PC-3 (cell line): ENCODE measurements at regions not wholly inside any gene's neighbourhood (a gene's known extent, or its start where the extent isn't known, plus 50 kb on each side); places are given as distances from the start of the nearest gene placed in this dataset.

Experiments used
- ATAC-seq: fragments of 200-7000 bp; cut with Tn5 transposase; 2 replicates; pipeline ENCODE4 v1.9.1; 2020; ENCODE audit warnings: mild to moderate bottlenecking, moderate library complexity
- BruUV-seq: library from RNA; stranded (reverse); fragments of 400-500 nt; replicated peaks from 2 replicates; lab custom pipeline; 2021; lab: Mats Ljungman, UMichigan
- CTCF ChIA-PET: fragments of 300-600 bp; sonication (Branson Sonifier 250); formaldehyde crosslinking; loops from one replicate; lab custom pipeline; 2022; ENCODE audit warnings: antibody characterized with exemption; lab: Charles Lee
- POLR2A ChIA-PET: fragments of 300-600 bp; sonication (Branson Sonifier 250); formaldehyde crosslinking; loops from one replicate; lab custom pipeline; 2022; ENCODE audit warnings: antibody characterized with exemption; ENCODE audit not compliant: unreplicated experiment; lab: Charles Lee
- DNase-seq: peaks from one replicate; pipeline ENCODE4 v3.0.0-alpha.2; 2015
- H2AFZ ChIP-seq: fragments of 300-600 bp; sonication (generic); 2 replicates; pipeline ENCODE4 v1.6.0; 2016; ENCODE audit warnings: antibody characterized with exemption, low read length
- H3F3A ChIP-seq: fragments of 300-600 bp; sonication (generic); one replicate; pipeline ENCODE4 v1.6.0; 2017; ENCODE audit warnings: antibody characterized with exemption, low read length, control low read depth, mild to moderate bottlenecking; ENCODE audit not compliant: unreplicated experiment
- H3K27ac ChIP-seq: fragments of 300-600 bp; sonication (generic); 2 replicates; pipeline ENCODE4 v1.5.1; 2016; ENCODE audit warnings: mild to moderate bottlenecking, low read length
- H3K27me3 ChIP-seq: fragments of 300-600 bp; sonication (generic); 2 replicates; pipeline ENCODE4 v1.6.1; 2016; ENCODE audit warnings: low read length, mixed read lengths
- H3K36me3 ChIP-seq: fragments of 300-600 bp; sonication (generic); 2 replicates; pipeline ENCODE4 v1.6.1; 2016; ENCODE audit warnings: low read depth, mixed run types, low read length, mixed read lengths
- H3K4me1 ChIP-seq: fragments of 300-600 bp; sonication (generic); 2 replicates; pipeline ENCODE4 v1.5.1; 2016; ENCODE audit warnings: low read length; ENCODE audit not compliant: insufficient read depth
- H3K4me2 ChIP-seq: fragments of 300-600 bp; sonication (generic); 2 replicates; pipeline ENCODE4 v1.6.0; 2016; ENCODE audit warnings: low read length
- H3K4me3 ChIP-seq: fragments of 300-600 bp; sonication (generic); 2 replicates; pipeline ENCODE4 v1.5.1; 2016; ENCODE audit warnings: mild to moderate bottlenecking, low read length, mixed read lengths
- H3K79me2 ChIP-seq: fragments of 300-600 bp; sonication (generic); 2 replicates; pipeline ENCODE4 v1.6.1; 2017; ENCODE audit warnings: low read length, mixed read lengths
- H3K9ac ChIP-seq: fragments of 300-600 bp; sonication (generic); 2 replicates; pipeline ENCODE4 v1.6.0; 2016; ENCODE audit warnings: mild to moderate bottlenecking, low read length
- H3K9me2 ChIP-seq: fragments of 300-600 bp; sonication (generic); replicated peaks from 2 replicates; pipeline ENCODE4 v1.6.1; 2016; ENCODE audit warnings: mixed run types, low read length, mixed read lengths
- H3K9me3 ChIP-seq: fragments of 300-600 bp; sonication (generic); 2 replicates; pipeline ENCODE4 v1.6.1; 2016; ENCODE audit warnings: low read length, mixed read lengths
- H4K20me1 ChIP-seq: fragments of 300-600 bp; sonication (generic); 2 replicates; pipeline ENCODE4 v1.6.1; 2016; ENCODE audit warnings: low read length, mixed read lengths
- EZH2 ChIP-seq: fragments of 300-600 bp; sonication (generic); IDR thresholded peaks from one replicate; pipeline ENCODE4 v1.6.1; 2017; ENCODE audit warnings: antibody characterized with exemption, mild to moderate bottlenecking, low read length; ENCODE audit not compliant: unreplicated experiment
- EZH2phosphoT487 ChIP-seq: fragments of 300-600 bp; sonication (generic); IDR thresholded peaks from 2 replicates; pipeline ENCODE4 v1.6.1; 2018; ENCODE audit warnings: mild to moderate bottlenecking, antibody characterized with exemption, low read length, borderline replicate concordance
- intact Hi-C: fragments of 100-400 bp; cut with micrococcal nuclease; formaldehyde crosslinking; loops from 2 replicates; pipeline ENCODE4 v1.9.0; 2023
- TF ChIP-seq, protein P1 (sequence below): fragments of 300-600 bp; sonication (generic); conservative IDR thresholded peaks from 2 replicates; pipeline ENCODE4 v1.5.1; 2017; ENCODE audit warnings: antibody characterized with exemption, low read depth, mild to moderate bottlenecking, low read length

GRCh38 chr20:48295445-48295903, 510.2 kb upstream of the SULF2 start:
- TF ChIP-seq, protein P1, sequence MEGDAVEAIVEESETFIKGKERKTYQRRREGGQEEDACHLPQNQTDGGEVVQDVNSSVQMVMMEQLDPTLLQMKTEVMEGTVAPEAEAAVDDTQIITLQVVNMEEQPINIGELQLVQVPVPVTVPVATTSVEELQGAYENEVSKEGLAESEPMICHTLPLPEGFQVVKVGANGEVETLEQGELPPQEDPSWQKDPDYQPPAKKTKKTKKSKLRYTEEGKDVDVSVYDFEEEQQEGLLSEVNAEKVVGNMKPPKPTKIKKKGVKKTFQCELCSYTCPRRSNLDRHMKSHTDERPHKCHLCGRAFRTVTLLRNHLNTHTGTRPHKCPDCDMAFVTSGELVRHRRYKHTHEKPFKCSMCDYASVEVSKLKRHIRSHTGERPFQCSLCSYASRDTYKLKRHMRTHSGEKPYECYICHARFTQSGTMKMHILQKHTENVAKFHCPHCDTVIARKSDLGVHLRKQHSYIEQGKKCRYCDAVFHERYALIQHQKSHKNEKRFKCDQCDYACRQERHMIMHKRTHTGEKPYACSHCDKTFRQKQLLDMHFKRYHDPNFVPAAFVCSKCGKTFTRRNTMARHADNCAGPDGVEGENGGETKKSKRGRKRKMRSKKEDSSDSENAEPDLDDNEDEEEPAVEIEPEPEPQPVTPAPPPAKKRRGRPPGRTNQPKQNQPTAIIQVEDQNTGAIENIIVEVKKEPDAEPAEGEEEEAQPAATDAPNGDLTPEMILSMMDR, result peak; percentile 83
- TF ChIP-seq EZH2 (no peak), EZH2phosphoT487 (no peak)
- Histone ChIP-seq H3K4me2 (peak overlapping the region; percentile 36), H3K9ac (no peak overlapping the region), H3K9me3 (no peaks in the 10 kb centered on the region), H3K27ac (peak overlapping the region; percentile 36), H2AFZ (no peak overlapping the region), H3K4me3 (no peak overlapping the region), H3K27me3 (no peaks in the 10 kb centered on the region), H3K4me1 (peaks cover 50% of the 10 kb centered on the region), H3F3A (no peaks in the 10 kb centered on the region), H4K20me1 (no peaks in the 10 kb centered on the region), H3K79me2 (no peaks in the 10 kb centered on the region), H3K9me2 (no peaks in the 10 kb centered on the region), H3K36me3 (no peaks in the 10 kb centered on the region)
- ChIA-PET CTCF (interaction anchor here (0.7 to 2.4 kb wide), 12 partner anchors 106 to 911 kb away, joined by 3 to 24 read pairs (median 6); no protein-coding TSS in a partner anchor), POLR2A (interaction anchor here (0.5 to 1.5 kb wide), 3 partner anchors 369 to 1421 kb away, joined by 3 to 4 read pairs (median 4); no protein-coding TSS in a partner anchor)
- intact Hi-C loops, result loop anchor here (1.0 to 10.0 kb wide), 9 partner anchors 113 to 633 kb away; no protein-coding TSS in a partner anchor
- ATAC-seq (peak; percentile 85), DNase-seq (peak; percentile 98)
- BruUV-seq, result no TSS peak

DNA sequence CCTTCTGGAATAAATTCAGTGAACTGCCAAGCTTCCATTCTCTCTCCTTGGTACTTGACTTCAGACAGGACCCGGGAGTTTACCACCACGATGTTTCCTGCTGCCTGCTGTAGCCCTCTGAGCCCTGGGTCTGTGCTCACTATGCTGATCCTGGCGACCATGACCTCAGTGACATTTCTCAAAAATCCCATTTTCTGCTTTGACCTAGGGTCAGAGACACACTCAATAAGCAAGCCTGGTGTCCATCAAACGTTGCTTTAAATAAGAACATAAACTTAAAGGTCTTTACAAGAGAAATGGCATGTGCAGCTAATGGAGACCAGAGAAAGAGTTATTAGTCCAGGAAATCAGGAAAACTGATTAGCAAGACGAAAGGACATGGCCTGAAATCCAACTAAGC, 509.7 kb upstream of the SULF2 start:
- no peak overlapping the region for H3K4me3 ChIP-seq
- H3K79me2 ChIP-seq, result no peaks in the 10 kb centered on the region
- H3K36me3 ChIP-seq, result no peaks in the 10 kb centered on the region
- DNase-seq, result no peak
- BruUV-seq, result no TSS peak
- H3K9me2 ChIP-seq, result no peaks in the 10 kb centered on the region
- H2AFZ ChIP-seq, result no peak overlapping the region
- intact Hi-C loops, result loop anchor here (1.0 to 10.0 kb wide), 9 partner anchors 113 to 633 kb away; no protein-coding TSS in a partner anchor
- ChIA-PET POLR2A (interaction anchor here (0.5 to 1.5 kb wide), 2 partner anchors 509 to 1421 kb away, joined by 3 to 4 read pairs; no protein-coding TSS in a partner anchor), CTCF (interaction anchor here (0.7 to 2.4 kb wide), 9 partner anchors 106 to 911 kb away, joined by 3 to 24 read pairs (median 6); no protein-coding TSS in a partner anchor)
- no peak for TF ChIP-seq EZH2
- TF ChIP-seq EZH2phosphoT487, result no peak
- TF ChIP-seq, protein P1, result no peak
- peak overlapping the region; percentile 36 for H3K4me2 ChIP-seq
- H3F3A ChIP-seq, result no peaks in the 10 kb centered on the region
- H3K27me3 ChIP-seq, result no peaks in the 10 kb centered on the region
- peak overlapping the region; percentile 36 for H3K27ac ChIP-seq
- peaks cover 50% of the 10 kb centered on the region for H3K4me1 ChIP-seq
- no peaks in the 10 kb centered on the region for H3K9me3 ChIP-seq
- no peak overlapping the region for H3K9ac ChIP-seq
- H4K20me1 ChIP-seq, result no peaks in the 10 kb centered on the region
- no peak for ATAC-seq

- H3F3A ChIP-seq, result no peaks in the 10 kb centered on the region
- H3K4me3 ChIP-seq, result no peak overlapping the region
- ChIA-PET POLR2A (no interaction called here), CTCF (interaction anchor here (0.6 kb wide), 1 partner anchor 54 kb away, joined by 4 read pairs; no protein-coding TSS in a partner anchor)
- H3K79me2 ChIP-seq, result no peaks in the 10 kb centered on the region
- H3K9me2 ChIP-seq, result no peaks in the 10 kb centered on the region
- DNase-seq (peak; percentile 37), ATAC-seq (no peak)
- H4K20me1 ChIP-seq, result no peaks in the 10 kb centered on the region
- no peak for TF ChIP-seq EZH2phosphoT487
- TF ChIP-seq, protein P1, result no peak
- TF ChIP-seq EZH2, result no peak
- no peaks in the 10 kb centered on the region for H3K27me3 ChIP-seq
- no peak overlapping the region for H3K27ac ChIP-seq
- no peaks in the 10 kb centered on the region for H3K36me3 ChIP-seq
- intact Hi-C loops, result loop anchor here (10.0 kb wide), 2 partner anchors 279 to 449 kb away; no protein-coding TSS in a partner anchor
- BruUV-seq, result no TSS peak
- H3K9me3 ChIP-seq, result no peaks in the 10 kb centered on the region
- H3K9ac ChIP-seq, result no peak overlapping the region
- peaks cover 45% of the 10 kb centered on the region for H3K4me1 ChIP-seq
- no peak overlapping the region for H2AFZ ChIP-seq
- no peak overlapping the region for H3K4me2 ChIP-seq
Measured at GRCh38 chr20:48294196-48294595, 508.9 kb upstream of the SULF2 start.
